Naive thymus-derived CD4-positive, alpha-beta T cell (primary cell): ENCODE measurements at regions not wholly inside any gene's neighbourhood (a gene's known extent, or its start where the extent isn't known, plus 50 kb on each side); places are given as distances from the start of the nearest gene placed in this dataset.
A peak's percentile ranks its signal among the peaks of the same experiment; 100 is the strongest.
"Not testable (repeated sequence)": the region's sequence is repeated elsewhere in the genome, so short reads cannot be mapped to it uniquely, and the experiment has no call there.

Experiments used
- ATAC-seq: fragments of 150-1000 bp; cut with Tn5 transposase; 2 replicates; pipeline ENCODE4 v1.10.0; 2021; ENCODE audit warnings: mild to moderate bottlenecking, moderate library complexity
- CTCF ChIA-PET: fragments of 350-600 bp; sonication (Branson Sonifier 250); formaldehyde crosslinking; loops from one replicate; lab custom pipeline; 2021; ENCODE audit warnings: antibody characterized with exemption; lab: Charles Lee
- POLR2A ChIA-PET: fragments of 350-600 bp; sonication (Branson Sonifier 250); formaldehyde crosslinking; loops from one replicate; lab custom pipeline; 2021; ENCODE audit warnings: antibody characterized with exemption, inconsistent platforms; lab: Charles Lee
- DNase-seq, 9 donors: peaks; one replicate each; pipeline versions ENCODE4 v3.0.0 to v3.0.0-alpha.2; 2020 to 2022; ENCODE audit warnings: mixed read lengths in 1 of 9
- H3K27ac ChIP-seq: one replicate; pipeline ENCODE4 v1.7.0; 2013; ENCODE audit warnings: mild to moderate bottlenecking, low read depth, low read length, moderate library complexity
- H3K27me3 ChIP-seq, 2 donors: one replicate each; pipeline ENCODE4 v1.7.0; 2013; ENCODE audit warnings: low read length in 2 of 2, mild to moderate bottlenecking in 2 of 2, moderate library complexity in 2 of 2; ENCODE audit not compliant: control insufficient read depth in 2 of 2, insufficient read depth in 2 of 2
- H3K36me3 ChIP-seq, 3 experiments: 1 replicate in 2 of 3; 2 replicates in 1 of 3; pipeline ENCODE4 v1.7.0; 2013; ENCODE audit warnings: low read length in 3 of 3, mild to moderate bottlenecking in 3 of 3, moderate library complexity in 1 of 3; ENCODE audit not compliant: insufficient read depth in 3 of 3, control insufficient read depth in 2 of 3
- H3K4me1 ChIP-seq, 2 donors: one replicate each; pipeline ENCODE4 v1.7.0; 2013; ENCODE audit warnings: low read length in 2 of 2, mild to moderate bottlenecking in 2 of 2, moderate library complexity in 1 of 2; ENCODE audit not compliant: control insufficient read depth in 2 of 2, insufficient read depth in 2 of 2
- H3K4me3 ChIP-seq: 2 replicates; pipeline ENCODE4 v1.7.0; 2013; ENCODE audit warnings: mild to moderate bottlenecking, low read length
- H3K9me3 ChIP-seq, 3 experiments: 1 replicate in 2 of 3; 2 replicates in 1 of 3; pipeline ENCODE4 v1.7.0; 2013; ENCODE audit warnings: low read length in 3 of 3; ENCODE audit not compliant: control insufficient read depth in 2 of 3
- H3K27ac Mint-ChIP-seq, 9 donors: one replicate each; pipeline ENCODE4 v1.8.0; 2020 to 2022; ENCODE audit warnings: mixed read lengths in 9 of 9, mild to moderate bottlenecking in 8 of 9, moderate library complexity in 5 of 9, inconsistent platforms in 2 of 9
- H3K27me3 Mint-ChIP-seq, 5 donors: one replicate each; pipeline ENCODE4 v1.8.0; 2021 to 2022; ENCODE audit warnings: mixed read lengths in 5 of 5, mild to moderate bottlenecking in 1 of 5
- H3K36me3 Mint-ChIP-seq, 5 donors: one replicate each; pipeline ENCODE4 v1.8.0; 2020 to 2022; ENCODE audit warnings: mixed read lengths in 5 of 5, mild to moderate bottlenecking in 3 of 5, inconsistent platforms in 1 of 5
- H3K4me1 Mint-ChIP-seq, 7 donors: one replicate each; pipeline ENCODE4 v1.8.0; 2020 to 2022; ENCODE audit warnings: mixed read lengths in 7 of 7, mild to moderate bottlenecking in 3 of 7, inconsistent platforms in 1 of 7
- H3K4me3 Mint-ChIP-seq, 10 donors: one replicate each; pipeline ENCODE4 v1.8.0; 2020 to 2022; ENCODE audit warnings: mild to moderate bottlenecking in 10 of 10, mixed read lengths in 10 of 10, moderate library complexity in 6 of 10, inconsistent platforms in 2 of 10
- H3K9me3 Mint-ChIP-seq, 11 donors: one replicate each; pipeline ENCODE4 v1.8.0; 2020 to 2022; ENCODE audit warnings: mixed read lengths in 11 of 11, mild to moderate bottlenecking in 4 of 11, inconsistent platforms in 1 of 11, moderate library complexity in 1 of 11
- intact Hi-C, 2 donors: fragments of 100-400 bp; cut with micrococcal nuclease; formaldehyde crosslinking; loops; one replicate each; pipeline ENCODE4 v1.15.1; 2023

- H3K36me3 Mint-ChIP-seq, H3K27ac ChIP-seq, DNase-seq, H3K4me3 ChIP-seq, H3K36me3 ChIP-seq, CTCF ChIA-PET, ATAC-seq, H3K9me3 ChIP-seq, H3K9me3 Mint-ChIP-seq, H3K4me1 ChIP-seq, POLR2A ChIA-PET, H3K27me3 ChIP-seq: not testable (repeated sequence)
- intact Hi-C loops = loop anchor here (1.0 kb wide), 1 partner anchor 57 kb away; the partner anchor contains the start of gene ASNS (in 2 of the 2)
- peak overlapping the region; percentile 38 to 82 (median 73) for H3K4me3 Mint-ChIP-seq
- peaks cover 4 to 12% (median 5%) of the 10 kb centered on the region in 7 donors for H3K4me1 Mint-ChIP-seq
- peaks cover 0 to 13% (median 0%) of the 10 kb centered on the region in 5 donors for H3K27me3 Mint-ChIP-seq
- peak overlapping the region in 1 of 9 donors; percentile 51 for H3K27ac Mint-ChIP-seq
These were observed 56.6 kb upstream of the ASNS start for GRCh38 chr7:97928844-97929243.

GRCh38 chr7:97927790-97928748 is 55.9 kb upstream of the ASNS start:
- H3K27ac Mint-ChIP-seq, CTCF ChIA-PET, H3K9me3 ChIP-seq, H3K27me3 ChIP-seq, H3K36me3 Mint-ChIP-seq, H3K36me3 ChIP-seq, H3K27ac ChIP-seq, POLR2A ChIA-PET, H3K4me1 ChIP-seq, H3K9me3 Mint-ChIP-seq: not testable (repeated sequence)
- DNase-seq (peak; percentile 24 to 83 (median 67)), ATAC-seq (peak; percentile 67)
- peaks cover 0 to 13% (median 0%) of the 10 kb centered on the region in 5 donors for H3K27me3 Mint-ChIP-seq
- H3K4me3 ChIP-seq = peak overlapping the region; percentile 33
- H3K4me1 Mint-ChIP-seq = peaks cover 4 to 12% (median 5%) of the 10 kb centered on the region in 7 donors
- peak overlapping the region; percentile 38 to 82 (median 73) for H3K4me3 Mint-ChIP-seq
- intact Hi-C loops = loop anchor here (1.0 kb wide), 1 partner anchor 56 kb away; the partner anchor contains the start of gene ASNS (in 2 of the 2)
